HG03196 (cell line): ENCODE measurements at regions not wholly inside any gene's neighbourhood (a gene's known extent, or its start where the extent isn't known, plus 50 kb on each side); places are given as distances from the start of the nearest gene placed in this dataset.
A peak's percentile ranks its signal among the peaks of the same experiment; 100 is the strongest.

Source experiments
- ATAC-seq: cut with Tn5 transposase; IDR thresholded peaks from one replicate; pipeline ENCODE4 v1.9.1; 2021; ENCODE audit not compliant: unreplicated experiment

DNA sequence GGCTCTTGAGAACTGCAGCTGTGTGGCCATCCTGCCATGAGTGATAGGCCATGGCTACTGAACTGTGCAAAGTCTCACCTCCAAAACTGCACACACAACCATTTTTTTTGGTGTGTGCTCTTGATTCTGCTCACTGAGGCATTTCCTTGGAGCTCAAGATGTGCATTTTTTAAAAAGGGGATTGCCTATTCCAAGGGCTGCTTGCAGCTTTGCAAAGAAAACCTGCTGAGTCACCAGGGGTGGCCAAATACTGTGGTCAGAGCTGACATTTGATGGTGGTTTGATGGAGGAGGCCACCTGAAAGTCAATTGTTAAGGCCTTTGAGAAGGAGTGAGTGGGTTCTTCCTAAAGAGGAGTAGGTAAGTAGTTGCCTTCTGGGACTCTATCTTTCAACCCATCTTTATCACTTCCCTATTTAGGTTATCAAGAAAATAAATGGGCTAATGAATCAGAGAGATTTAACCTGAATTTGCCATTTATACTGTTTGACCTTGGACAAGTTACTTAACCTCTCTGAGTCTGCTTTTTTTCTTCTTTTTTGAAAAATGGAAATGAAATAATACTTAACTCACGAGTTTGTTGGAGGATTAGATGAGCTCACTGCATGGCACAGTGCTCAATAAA, 87.9 kb downstream of the CHST2 start:
- ATAC-seq = peak; percentile 85

DNA sequence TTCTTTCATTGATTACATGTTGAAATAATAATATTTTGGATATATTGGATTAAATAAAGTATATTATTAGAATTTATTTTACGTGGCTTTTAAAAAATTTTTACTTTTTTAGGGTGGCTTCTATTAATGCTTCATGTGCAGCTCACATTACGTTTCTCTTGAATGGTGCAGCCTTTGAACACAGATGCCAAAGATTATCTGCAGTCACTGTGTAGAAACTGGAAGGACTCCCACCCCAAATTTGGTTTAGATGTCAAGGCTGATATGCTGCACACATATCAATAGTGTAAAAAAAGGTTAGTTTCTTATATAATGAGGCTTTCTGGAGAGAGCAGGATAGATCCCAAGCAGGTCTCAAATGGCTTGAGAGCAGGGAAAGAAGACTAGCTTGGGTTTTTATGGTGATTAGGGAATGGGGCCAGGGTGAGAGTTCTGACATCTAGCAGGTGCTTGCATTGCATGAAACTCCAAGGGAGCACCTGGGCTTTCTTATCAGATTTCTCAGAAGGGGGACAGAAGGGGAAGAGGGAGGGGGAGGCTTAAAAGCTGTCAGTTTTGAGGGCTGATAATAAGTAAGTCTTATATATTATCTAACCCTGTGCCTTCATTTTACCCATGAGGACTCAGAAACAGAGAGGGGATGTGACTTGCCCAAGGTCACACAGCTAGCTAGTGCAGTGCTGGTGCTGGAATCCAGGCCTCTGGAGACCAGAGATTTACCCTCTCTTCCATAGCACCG, 89.6 kb downstream of the CHST2 start:
- ATAC-seq = no peak

DNA sequence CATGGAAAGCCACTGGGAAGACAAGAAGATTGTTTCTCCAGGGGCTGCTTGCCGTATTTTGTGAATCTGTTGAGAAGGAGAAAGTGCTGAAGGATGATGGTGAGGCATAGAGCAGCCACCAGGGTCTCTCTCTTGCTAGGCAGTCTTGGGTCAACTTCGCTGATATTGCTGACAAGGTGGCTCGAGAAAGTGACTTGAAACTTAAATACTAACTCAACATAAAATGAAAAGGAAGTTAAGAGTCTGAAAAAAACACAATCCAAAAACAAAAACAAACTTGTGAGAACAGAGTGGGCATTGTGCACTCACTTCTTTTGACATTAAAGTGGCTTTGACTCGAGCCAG, 90.1 kb downstream of the CHST2 start:
- ATAC-seq = no peak

DNA sequence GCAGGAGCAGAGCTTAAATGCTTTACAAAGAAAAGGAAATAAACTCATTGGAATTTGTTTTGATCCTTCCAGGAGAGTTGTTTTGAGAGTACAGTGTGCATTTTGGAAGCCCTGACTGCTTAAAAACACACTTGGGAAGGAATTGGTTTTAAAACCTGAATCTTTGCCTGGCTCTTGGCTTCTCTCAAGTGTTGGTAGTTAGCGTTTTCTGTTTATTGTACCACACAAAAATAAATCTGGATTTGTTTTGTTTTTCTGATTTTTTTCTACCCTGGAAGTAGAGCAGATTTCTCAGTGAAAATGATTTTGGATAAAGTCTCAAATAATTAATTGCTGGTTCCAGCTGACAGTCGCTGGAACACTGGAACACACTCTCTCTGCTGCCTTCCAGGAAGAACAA, 90.6 kb downstream of the CHST2 start:
- ATAC-seq = no peak

DNA sequence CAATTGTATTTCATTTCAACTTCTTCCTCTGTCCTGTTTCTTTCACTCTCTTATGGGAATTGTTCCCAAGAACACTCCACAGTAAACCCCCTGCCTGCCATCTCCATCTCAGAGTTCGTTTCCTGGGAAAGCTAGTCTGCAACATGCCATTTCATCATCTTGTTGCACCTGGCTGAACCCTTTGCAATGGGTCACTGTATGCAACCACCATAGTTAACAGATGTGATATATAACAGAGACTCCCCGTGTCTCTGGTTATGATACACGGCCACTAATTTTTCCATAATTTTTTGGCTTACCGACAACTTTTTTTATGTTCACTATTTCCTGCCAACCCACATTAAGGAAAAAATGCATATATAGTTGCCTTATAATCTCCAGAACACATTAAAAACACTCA, 95.5 kb downstream of the CHST2 start:
- ATAC-seq = no peak
